ENCODE measurements at regions not wholly inside any gene's neighbourhood (a gene's known extent, or its start where the extent isn't known, plus 50 kb on each side); places are given as distances from the start of the nearest gene placed in this dataset.
"Not testable (repeated sequence)": the region's sequence is repeated elsewhere in the genome, so short reads cannot be mapped to it uniquely, and the experiment has no call there.

- no peak for TF ChIP-seq CTCF (conservative IDR thresholded peaks at IDR 0.05; ENCODE audit: low read depth, low read length)
- DNase-seq (ENCODE audit: low read depth), result no peak
- H3K4me3 ChIP-seq (ENCODE audit: low read depth, low read length), result no peak overlapping the region
Measured at GRCh38 chr10:11663763-11664555, 52.5 kb upstream of the USP6NL start.

- not testable (repeated sequence) for DNase-seq (ENCODE audit: low read depth); H3K4me3 ChIP-seq (ENCODE audit: low read depth, low read length)
Measured at GRCh38 chr10:11663126-11663515, 51.7 kb upstream of the USP6NL start.

- TF ChIP-seq CTCF (conservative IDR thresholded peaks at IDR 0.05; ENCODE audit: low read depth, low read length), result no peak
- no peak overlapping the region for H3K4me3 ChIP-seq (ENCODE audit: low read depth, low read length)
- DNase-seq (ENCODE audit: low read depth), result no peak
Measured at GRCh38 chr10:11661441-11661840, 50.0 kb upstream of the USP6NL start.

Data from epithelial cell of proximal tubule (primary cell).